ENCODE measurements at regions not wholly inside any gene's neighbourhood (a gene's known extent, or its start where the extent isn't known, plus 50 kb on each side); places are given as distances from the start of the nearest gene placed in this dataset.

GRCh38 chr15:46383978-46384377 is 749.1 kb downstream of the SQOR start:
- DNase-seq (ENCODE audit: low read depth in 2 of 3, low spot score in 2 of 3) = no peak

DNA sequence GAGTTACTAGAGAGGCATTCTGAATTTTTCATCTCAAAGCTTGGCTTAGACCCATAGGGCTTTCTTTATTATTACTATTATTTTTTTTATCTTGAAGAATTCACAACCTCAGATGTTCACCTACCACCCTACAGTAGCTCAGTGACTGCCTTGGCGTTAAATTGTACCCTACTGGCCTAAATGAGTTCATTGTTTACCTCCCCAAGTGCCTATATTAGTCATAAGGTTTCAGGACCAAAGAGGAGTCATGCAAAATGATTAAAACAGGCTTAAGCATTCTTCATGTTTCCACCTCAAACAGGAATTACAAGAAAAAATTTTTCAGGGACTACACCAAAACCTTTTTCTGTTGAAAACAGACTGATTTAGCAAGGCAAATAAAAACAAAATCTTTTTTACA is 751.5 kb downstream of the SQOR start:
- DNase-seq (ENCODE audit: low read depth in 2 of 3, low spot score in 2 of 3) = no peak

GRCh38 chr15:46389739-46390138 is 754.9 kb downstream of the SQOR start:
- DNase-seq (ENCODE audit: low read depth in 2 of 3, low spot score in 2 of 3) = no peak

- DNase-seq (ENCODE audit: low read depth in 2 of 3, low spot score in 2 of 3) = no peak
Observed at GRCh38 chr15:46394463-46394862, 759.6 kb downstream of the SQOR start.

DNA sequence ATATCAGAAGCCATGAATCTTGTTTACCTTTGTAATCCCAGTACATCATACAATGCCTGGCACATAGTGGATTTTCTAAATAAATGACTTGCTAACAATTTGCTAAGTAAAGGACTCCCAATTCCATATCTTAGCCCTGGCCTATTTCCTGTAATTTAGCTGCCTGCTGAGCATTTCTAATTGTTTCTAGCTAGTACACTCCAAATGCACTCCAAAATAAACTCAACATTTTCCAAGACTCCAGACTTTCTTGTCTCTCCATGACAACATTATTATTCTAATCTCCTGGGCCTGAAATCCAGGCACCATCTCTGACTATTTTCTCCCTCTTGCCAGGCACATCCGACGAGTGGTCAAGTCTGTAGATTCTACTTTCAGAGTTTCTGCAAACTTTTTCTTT is 773.5 kb downstream of the SQOR start:
- no peak for DNase-seq (ENCODE audit: low read depth in 2 of 3, low spot score in 2 of 3)

- no peak for DNase-seq (ENCODE audit: low read depth in 2 of 3, low spot score in 2 of 3)
Observed at GRCh38 chr15:46409841-46410301, 775.0 kb downstream of the SQOR start.

GRCh38 chr15:46410705-46411104 is 775.9 kb downstream of the SQOR start:
- DNase-seq (ENCODE audit: low read depth in 2 of 3, low spot score in 2 of 3) = no peak

- no peak for DNase-seq (ENCODE audit: low read depth in 2 of 3, low spot score in 2 of 3)
Observed at GRCh38 chr15:46411900-46412299, 777.1 kb downstream of the SQOR start.

GRCh38 chr15:46413799-46414198 is 779.0 kb downstream of the SQOR start:
- no peak for DNase-seq (ENCODE audit: low read depth in 2 of 3, low spot score in 2 of 3)

- no peak for DNase-seq (ENCODE audit: low read depth in 2 of 3, low spot score in 2 of 3)
Observed at GRCh38 chr15:46416544-46416943, 781.7 kb downstream of the SQOR start.

- no peak for DNase-seq (ENCODE audit: low read depth in 2 of 3, low spot score in 2 of 3)
Observed at GRCh38 chr15:46420990-46421389, 786.2 kb downstream of the SQOR start.

GRCh38 chr15:46441294-46442062 is 806.6 kb downstream of the SQOR start:
- no peak for DNase-seq (ENCODE audit: low read depth in 2 of 3, low spot score in 2 of 3)

DNA sequence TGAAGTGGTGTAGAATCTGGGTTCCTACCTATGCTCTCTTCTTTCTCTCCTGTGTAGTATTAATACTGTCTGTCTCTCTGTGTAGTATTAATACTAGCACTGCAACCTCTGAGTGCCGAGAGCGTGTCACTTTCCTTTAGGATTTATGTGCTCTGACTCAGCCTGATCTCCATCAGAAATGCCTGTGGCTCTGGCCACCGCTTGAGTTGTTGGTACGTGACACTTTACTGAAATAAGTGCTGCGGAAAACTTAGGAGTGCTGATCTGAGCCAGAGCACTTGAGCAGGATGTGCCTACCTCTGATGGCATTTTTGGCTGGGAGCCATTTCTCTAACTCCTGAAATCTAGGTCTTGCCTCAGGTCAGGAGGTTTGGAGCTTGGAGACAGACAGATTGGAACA is 807.4 kb downstream of the SQOR start:
- no peak for DNase-seq (ENCODE audit: low read depth in 2 of 3, low spot score in 2 of 3)

GRCh38 chr15:46442901-46443590 is 808.2 kb downstream of the SQOR start:
- no peak for DNase-seq (ENCODE audit: low read depth in 2 of 3, low spot score in 2 of 3)

DNA sequence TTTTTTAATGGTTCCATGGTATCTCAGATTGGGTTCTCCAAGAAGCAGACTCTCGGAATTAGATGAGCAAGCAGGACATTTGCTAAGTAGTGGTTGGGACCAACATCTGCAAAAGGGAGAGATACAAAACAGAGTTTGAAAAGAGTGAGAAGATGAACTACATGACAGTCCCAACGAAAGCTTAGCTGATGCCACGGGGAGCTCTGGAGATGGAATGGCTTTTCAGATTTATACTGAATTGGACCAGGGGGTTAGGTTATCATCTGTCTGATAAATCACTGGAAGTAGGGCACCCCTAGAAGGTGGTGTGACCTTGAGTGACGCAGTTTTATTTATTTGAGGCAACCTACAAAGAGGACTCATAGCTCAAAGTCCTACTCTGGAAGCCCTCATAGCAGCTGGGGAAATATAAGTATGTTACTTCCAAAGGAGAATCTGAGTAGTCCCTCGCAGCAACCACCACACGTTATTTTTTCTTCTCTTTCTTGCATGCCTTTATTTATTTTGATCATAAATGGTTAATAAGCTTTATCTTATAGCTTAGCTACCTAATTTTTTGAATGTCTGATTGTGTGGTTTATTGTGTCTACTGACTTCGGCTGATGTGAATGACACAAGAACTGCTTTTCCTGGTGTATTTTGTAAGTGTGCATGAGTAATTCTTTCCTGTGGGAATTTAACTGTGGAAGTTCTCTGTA is 815.4 kb downstream of the SQOR start:
- DNase-seq (ENCODE audit: low read depth in 2 of 3, low spot score in 2 of 3) = no peak

DNA sequence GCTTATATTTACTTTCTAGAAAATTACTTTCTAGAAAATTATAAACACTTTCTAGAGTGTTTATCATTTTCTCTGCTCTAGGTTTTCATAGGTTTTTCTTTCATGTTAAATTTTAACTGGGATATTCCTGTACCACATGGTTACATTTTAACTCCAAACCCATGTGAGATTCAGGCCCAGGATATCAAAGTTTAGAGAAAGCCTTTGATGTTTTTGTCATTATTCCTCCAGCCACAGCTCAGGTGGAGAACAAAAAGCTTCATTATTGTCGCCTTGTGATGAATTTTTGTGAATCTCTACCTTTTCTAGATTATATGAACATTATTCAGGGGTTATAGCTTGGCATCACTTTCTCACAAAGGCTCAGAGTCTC is 816.0 kb downstream of the SQOR start:
- DNase-seq (ENCODE audit: low read depth in 2 of 3, low spot score in 2 of 3) = no peak

- no peak for DNase-seq (ENCODE audit: low read depth in 2 of 3, low spot score in 2 of 3)
Observed at GRCh38 chr15:46452297-46452820, 817.5 kb downstream of the SQOR start.

GRCh38 chr15:46456456-46456855 is 821.6 kb downstream of the SQOR start:
- DNase-seq (ENCODE audit: low read depth in 2 of 3, low spot score in 2 of 3) = no peak

DNA sequence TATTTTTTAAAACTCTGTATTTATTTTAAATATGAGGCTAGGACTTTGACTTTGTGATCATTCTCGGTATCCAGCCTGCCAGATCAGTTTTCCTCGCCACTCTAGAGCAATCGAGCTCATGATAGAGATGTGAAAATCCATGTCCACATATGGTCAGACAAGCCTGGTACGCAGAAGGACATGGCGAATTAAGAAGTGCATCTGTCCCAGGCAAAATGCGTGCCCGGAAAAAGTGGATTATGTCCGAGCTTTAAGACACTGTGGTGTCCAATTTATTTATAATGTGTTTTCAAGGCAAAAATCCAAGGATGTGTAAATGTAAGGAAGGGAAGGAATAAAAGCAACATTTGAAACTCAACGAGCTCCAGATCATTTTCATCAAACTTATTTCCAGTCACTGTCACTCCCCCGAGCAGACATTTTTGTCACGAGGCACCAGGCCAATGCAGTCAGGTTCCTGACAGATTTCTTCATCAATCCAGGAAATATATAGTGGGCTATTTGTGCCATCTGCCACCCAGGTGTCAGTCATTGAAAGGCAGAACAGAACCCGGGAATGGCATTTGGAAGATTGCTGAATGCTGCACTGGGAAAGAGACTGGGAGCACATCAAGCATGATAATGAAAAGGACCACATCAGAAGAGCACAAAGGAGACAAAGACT is 825.7 kb downstream of the SQOR start:
- DNase-seq (ENCODE audit: low read depth in 2 of 3, low spot score in 2 of 3) = no peak

GRCh38 chr15:46461416-46461815 is 826.6 kb downstream of the SQOR start:
- no peak for DNase-seq (ENCODE audit: low read depth in 2 of 3, low spot score in 2 of 3)

DNA sequence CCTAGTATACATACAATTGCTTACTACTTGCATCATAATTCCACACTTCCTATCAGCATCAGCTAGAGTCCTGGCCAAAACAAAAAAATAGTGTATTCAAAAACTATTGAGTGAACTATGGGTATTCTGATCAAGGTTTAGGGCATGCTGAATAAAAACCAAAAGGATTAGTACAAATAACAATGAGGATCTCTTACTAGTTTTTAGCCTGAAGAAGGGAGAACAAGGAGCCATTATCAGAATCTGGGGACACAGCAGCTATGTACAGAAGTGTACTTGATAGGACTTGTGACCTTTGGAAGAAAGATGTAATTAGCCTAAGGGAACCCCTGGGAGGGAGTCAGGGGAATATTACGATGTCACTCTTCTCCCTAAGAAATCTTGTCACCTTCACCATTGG is 832.2 kb downstream of the SQOR start:
- DNase-seq (ENCODE audit: low read depth in 2 of 3, low spot score in 2 of 3) = no peak
